Activated B cell treated with CpG ODN at 0.5 μM for 24 hours (primary cell): ENCODE measurements at regions not wholly inside any gene's neighbourhood (a gene's known extent, or its start where the extent isn't known, plus 50 kb on each side); places are given as distances from the start of the nearest gene placed in this dataset.

Experiments used
- ATAC-seq: fragments of 200-7000 bp; cut with Tn5 transposase; one replicate; pipeline ENCODE4 v1.10.0; 2021; ENCODE audit warnings: low read depth, mild to moderate bottlenecking, moderate library complexity
- CTCF ChIA-PET: fragments of 350-600 bp; sonication (Branson Sonifier 250); formaldehyde crosslinking; loops from one replicate; lab custom pipeline; 2021; ENCODE audit warnings: antibody characterized with exemption; lab: Charles Lee
- POLR2A ChIA-PET: fragments of 350-600 bp; sonication (Branson Sonifier 250); formaldehyde crosslinking; loops from one replicate; lab custom pipeline; 2021; ENCODE audit warnings: antibody characterized with exemption; lab: Charles Lee
- DNase-seq: peaks from one replicate; pipeline ENCODE4 v3.0.0; 2022
- H3K27ac Mint-ChIP-seq: one replicate; pipeline ENCODE4 v1.8.0; 2020; ENCODE audit warnings: mixed read lengths
- H3K27me3 Mint-ChIP-seq: one replicate; pipeline ENCODE4 v1.8.0; 2021; ENCODE audit warnings: mixed read lengths
- H3K36me3 Mint-ChIP-seq: one replicate; pipeline ENCODE4 v1.8.0; 2021; ENCODE audit warnings: low read depth, mixed read lengths
- H3K4me1 Mint-ChIP-seq: one replicate; pipeline ENCODE4 v1.8.0; 2021; ENCODE audit warnings: mixed read lengths
- H3K4me3 Mint-ChIP-seq: one replicate; pipeline ENCODE4 v1.8.0; 2020; ENCODE audit warnings: mild to moderate bottlenecking, mixed read lengths
- H3K9me3 Mint-ChIP-seq: one replicate; pipeline ENCODE4 v1.8.0; 2020; ENCODE audit warnings: mixed read lengths
- intact Hi-C: fragments of 100-400 bp; cut with micrococcal nuclease; formaldehyde crosslinking; loops from one replicate; pipeline ENCODE4 v1.15.1; 2024
- TF ChIP-seq, protein P1 (sequence below): fragments of 200-600 bp; IDR thresholded peaks from one replicate; pipeline ENCODE4 v1.8.0; 2022; ENCODE audit warnings: antibody characterized with exemption, mild to moderate bottlenecking

DNA sequence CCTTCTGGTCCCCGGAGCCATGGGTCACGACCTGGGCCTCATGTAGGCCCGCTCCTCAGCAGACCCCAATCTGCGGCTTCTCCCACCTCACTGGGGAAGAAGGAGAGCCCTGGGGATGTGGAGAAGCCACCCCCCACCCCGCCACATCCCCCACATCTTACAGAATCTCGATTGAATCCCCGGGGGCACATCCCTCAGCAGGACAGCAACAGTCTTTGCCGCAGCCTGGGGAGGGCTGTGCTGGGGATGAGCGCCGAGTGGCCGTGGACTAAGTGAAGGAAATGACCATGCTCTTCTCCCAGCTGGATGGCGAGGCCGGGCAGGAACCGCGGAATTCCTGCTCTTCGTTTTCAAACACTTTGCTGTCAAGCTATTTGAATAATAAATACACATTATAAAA, 169.0 kb upstream of the RTL1 start:
- TF ChIP-seq, protein P1, sequence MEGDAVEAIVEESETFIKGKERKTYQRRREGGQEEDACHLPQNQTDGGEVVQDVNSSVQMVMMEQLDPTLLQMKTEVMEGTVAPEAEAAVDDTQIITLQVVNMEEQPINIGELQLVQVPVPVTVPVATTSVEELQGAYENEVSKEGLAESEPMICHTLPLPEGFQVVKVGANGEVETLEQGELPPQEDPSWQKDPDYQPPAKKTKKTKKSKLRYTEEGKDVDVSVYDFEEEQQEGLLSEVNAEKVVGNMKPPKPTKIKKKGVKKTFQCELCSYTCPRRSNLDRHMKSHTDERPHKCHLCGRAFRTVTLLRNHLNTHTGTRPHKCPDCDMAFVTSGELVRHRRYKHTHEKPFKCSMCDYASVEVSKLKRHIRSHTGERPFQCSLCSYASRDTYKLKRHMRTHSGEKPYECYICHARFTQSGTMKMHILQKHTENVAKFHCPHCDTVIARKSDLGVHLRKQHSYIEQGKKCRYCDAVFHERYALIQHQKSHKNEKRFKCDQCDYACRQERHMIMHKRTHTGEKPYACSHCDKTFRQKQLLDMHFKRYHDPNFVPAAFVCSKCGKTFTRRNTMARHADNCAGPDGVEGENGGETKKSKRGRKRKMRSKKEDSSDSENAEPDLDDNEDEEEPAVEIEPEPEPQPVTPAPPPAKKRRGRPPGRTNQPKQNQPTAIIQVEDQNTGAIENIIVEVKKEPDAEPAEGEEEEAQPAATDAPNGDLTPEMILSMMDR, result no peak
- Mint-ChIP-seq H3K4me3 (no peak overlapping the region), H3K36me3 (no peaks in the 10 kb centered on the region), H3K9me3 (no peaks in the 10 kb centered on the region), H3K27me3 (peaks cover 43% of the 10 kb centered on the region), H3K27ac (no peak overlapping the region), H3K4me1 (peaks cover 10% of the 10 kb centered on the region)
- CTCF ChIA-PET, result no interaction called here
- intact Hi-C loops, result no loop called here
- POLR2A ChIA-PET, result no interaction called here
- ATAC-seq (no peak), DNase-seq (peak; percentile 5)

DNA sequence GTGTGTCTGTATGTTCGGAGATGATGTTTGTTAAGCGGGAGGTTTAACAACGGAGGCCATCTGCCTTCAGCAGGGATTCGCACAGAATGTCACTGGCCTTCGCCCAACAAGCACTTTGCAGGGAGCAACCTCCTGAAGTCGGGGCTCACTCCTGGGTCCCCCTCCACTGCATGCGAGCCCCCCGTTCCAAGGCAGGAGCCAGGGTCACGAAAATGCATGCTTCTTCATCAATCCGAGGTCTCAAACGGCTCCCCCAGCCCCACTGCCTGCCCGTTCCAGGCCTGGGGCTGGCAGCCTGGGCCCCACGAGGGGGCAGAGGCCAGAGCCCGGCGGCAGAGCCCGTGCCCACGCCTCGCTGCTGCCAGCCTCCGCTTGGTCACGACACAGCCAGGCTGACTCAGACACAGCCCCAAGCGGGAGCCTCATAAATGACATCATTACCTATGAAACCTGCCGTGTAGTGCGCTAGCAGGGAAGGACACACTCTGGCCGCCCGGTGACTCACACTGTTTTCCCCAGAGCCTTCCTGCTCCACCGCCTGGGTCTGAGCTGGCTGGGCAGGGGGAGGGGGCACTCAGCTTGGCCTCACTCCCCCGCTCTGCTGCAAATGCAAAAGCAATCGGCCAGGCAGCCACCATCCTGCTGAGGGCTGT, 169.5 kb upstream of the RTL1 start:
- H3K4me3 Mint-ChIP-seq, result no peak overlapping the region
- CTCF ChIA-PET, result no interaction called here
- H3K4me1 Mint-ChIP-seq, result peaks cover 10% of the 10 kb centered on the region
- TF ChIP-seq, protein P1, result no peak
- POLR2A ChIA-PET, result no interaction called here
- ATAC-seq, result peak; percentile 77
- peaks cover 41% of the 10 kb centered on the region for H3K27me3 Mint-ChIP-seq
- intact Hi-C loops, result no loop called here
- no peak overlapping the region for H3K27ac Mint-ChIP-seq
- peak; percentile 15 for DNase-seq
- no peaks in the 10 kb centered on the region for H3K9me3 Mint-ChIP-seq
- no peaks in the 10 kb centered on the region for H3K36me3 Mint-ChIP-seq

DNA sequence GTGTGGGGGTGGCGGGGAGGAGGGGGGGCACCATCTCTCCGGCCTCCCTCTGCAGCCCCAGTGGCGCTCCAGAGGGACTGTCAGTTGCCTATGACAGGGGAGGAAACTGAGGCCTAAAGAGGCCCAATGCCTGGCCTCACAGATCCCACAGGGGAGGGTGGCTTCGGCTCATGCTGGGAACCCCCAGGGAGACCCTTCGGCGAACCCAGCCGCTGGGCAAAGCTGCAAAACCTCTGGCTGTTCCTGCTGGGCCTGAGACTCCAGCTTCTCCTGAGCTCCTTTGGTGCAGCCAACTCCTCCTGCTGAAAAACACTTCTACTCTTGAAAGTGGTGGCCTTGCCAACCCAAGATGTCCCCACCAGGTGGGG, 170.1 kb upstream of the RTL1 start:
- Mint-ChIP-seq H3K9me3 (no peaks in the 10 kb centered on the region), H3K27ac (no peak overlapping the region), H3K36me3 (no peaks in the 10 kb centered on the region), H3K27me3 (peaks cover 44% of the 10 kb centered on the region), H3K4me3 (no peak overlapping the region), H3K4me1 (peaks cover 10% of the 10 kb centered on the region)
- intact Hi-C loops, result no loop called here
- ATAC-seq, result no peak
- CTCF ChIA-PET, result no interaction called here
- TF ChIP-seq, protein P1, result no peak
- POLR2A ChIA-PET, result no interaction called here
- peak; percentile 4 for DNase-seq

DNA sequence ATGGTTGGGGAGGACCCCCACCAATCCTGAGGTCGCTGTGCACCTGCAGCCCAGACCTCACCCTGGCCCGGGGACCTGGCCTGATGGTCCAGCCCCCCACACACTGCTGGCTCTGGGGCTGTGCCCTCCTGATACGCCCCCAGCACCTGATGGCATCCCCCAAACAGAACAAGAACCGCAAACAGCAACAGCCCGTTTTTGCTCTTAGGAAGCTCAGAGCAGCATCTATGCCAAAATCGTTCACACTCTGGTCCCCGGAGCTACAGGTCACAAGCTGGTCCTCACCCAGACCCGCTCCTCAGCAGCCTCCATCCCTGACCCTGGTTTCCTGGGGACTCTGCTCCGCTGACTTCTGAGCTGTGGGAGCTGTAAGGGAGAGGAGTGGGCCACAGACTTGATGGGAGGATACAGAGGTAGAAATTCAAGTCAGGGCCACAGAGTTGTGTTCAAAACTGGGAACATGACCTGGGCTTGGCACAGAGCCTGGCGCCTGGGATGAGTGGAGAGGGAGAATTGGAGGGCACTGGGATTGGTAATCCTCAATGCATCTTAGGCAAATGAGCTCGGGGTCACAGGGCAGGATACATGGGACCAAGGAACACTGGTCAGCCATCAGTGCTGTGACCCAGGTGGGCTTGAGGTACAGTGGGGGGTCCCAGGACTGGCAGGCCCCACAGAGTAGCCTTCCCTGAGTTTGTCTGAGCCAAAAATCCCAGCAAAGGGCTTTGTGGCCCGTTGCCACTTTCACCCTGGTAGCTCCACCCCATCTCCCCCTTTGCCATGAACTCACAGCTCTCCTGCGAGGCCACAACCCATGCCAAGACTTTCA, 170.9 kb upstream of the RTL1 start:
- ChIA-PET CTCF (no interaction called here), POLR2A (no interaction called here)
- intact Hi-C loops, result no loop called here
- Mint-ChIP-seq H3K4me1 (peaks cover 8% of the 10 kb centered on the region), H3K9me3 (no peaks in the 10 kb centered on the region), H3K27me3 (peaks cover 42% of the 10 kb centered on the region), H3K36me3 (no peaks in the 10 kb centered on the region), H3K27ac (no peak overlapping the region), H3K4me3 (no peak overlapping the region)
- no peak for ATAC-seq
- TF ChIP-seq, protein P1, result no peak
- DNase-seq, result no peak

DNA sequence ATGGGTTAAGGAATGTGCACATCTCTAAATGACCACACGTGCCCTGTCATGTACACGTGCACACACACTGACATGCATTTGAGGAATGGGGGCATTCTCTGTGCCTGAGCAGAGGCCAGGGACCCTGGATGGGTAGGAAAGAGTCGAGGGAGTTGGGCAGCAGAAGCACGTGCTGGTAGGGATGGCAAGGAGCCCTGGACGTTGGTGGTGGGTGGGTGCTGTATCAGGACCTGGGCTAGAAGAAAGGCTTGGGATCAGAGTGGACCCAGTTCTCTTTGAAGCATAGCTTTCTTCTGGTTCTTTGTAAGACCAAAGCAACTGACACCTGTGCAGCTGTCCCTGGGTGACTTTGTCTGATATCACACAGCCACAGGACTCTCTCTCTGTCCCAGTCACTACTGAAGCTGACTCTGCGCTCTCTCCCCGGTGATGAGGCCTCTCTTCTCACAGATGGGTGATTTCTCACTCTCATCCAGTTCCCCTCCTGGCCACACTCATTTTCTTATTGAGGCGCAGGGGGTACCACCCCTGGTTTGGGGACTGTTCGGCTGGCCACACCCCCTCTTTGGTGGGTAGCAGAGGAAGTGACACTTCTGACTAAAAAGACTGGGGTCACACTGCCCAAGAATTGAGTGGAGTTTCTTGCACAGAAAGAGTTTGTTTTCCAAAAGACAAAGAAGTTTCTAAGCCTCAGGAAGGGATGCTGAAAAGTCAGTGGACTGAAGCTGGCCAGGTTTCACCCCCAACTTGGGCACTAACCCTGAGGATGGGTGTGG, 171.7 kb upstream of the RTL1 start:
- intact Hi-C loops, result no loop called here
- ChIA-PET CTCF (no interaction called here), POLR2A (no interaction called here)
- H3K27ac Mint-ChIP-seq, result no peak overlapping the region
- H3K27me3 Mint-ChIP-seq, result peaks cover 42% of the 10 kb centered on the region
- TF ChIP-seq, protein P1, result no peak
- peak; percentile 12 for DNase-seq
- peak; percentile 56 for ATAC-seq
- H3K9me3 Mint-ChIP-seq, result no peaks in the 10 kb centered on the region
- H3K4me3 Mint-ChIP-seq, result no peak overlapping the region
- no peaks in the 10 kb centered on the region for H3K36me3 Mint-ChIP-seq
- peaks cover 8% of the 10 kb centered on the region for H3K4me1 Mint-ChIP-seq
